Epithelial cell of esophagus (primary cell): ENCODE measurements at regions not wholly inside any gene's neighbourhood (a gene's known extent, or its start where the extent isn't known, plus 50 kb on each side); places are given as distances from the start of the nearest gene placed in this dataset.
A peak's percentile ranks its signal among the peaks of the same experiment; 100 is the strongest.

Experiments used
- DNase-seq: peaks from one replicate; pipeline ENCODE4 v3.0.0; 2010; ENCODE audit warnings: low read depth
- H3K4me3 ChIP-seq: 2 replicates; pipeline ENCODE4 v1.5.1; 2011; ENCODE audit warnings: mild to moderate bottlenecking, low read length, control low read depth
- CTCF ChIP-seq: IDR thresholded peaks from 2 replicates; pipeline ENCODE4 v1.5.1; 2011; ENCODE audit warnings: low read depth, mild to moderate bottlenecking, low read length, control low read depth, inconsistent platforms; ENCODE audit not compliant: insufficient read depth; ENCODE audit errors: missing control alignments

GRCh38 chr3:3689601-3690375 is 109.4 kb upstream of the LRRN1 start:
- H3K4me3 ChIP-seq = no peak overlapping the region
- DNase-seq = no peak
- no peak for TF ChIP-seq CTCF

- H3K4me3 ChIP-seq = no peak overlapping the region
- DNase-seq = no peak
- no peak for TF ChIP-seq CTCF
These were observed 112.2 kb upstream of the LRRN1 start for GRCh38 chr3:3686907-3687648.

GRCh38 chr3:3685721-3686120 is 113.5 kb upstream of the LRRN1 start:
- TF ChIP-seq CTCF = no peak
- H3K4me3 ChIP-seq = no peak overlapping the region
- DNase-seq = no peak

GRCh38 chr3:3683261-3683660 is 116.0 kb upstream of the LRRN1 start:
- peak; percentile 60 for DNase-seq
- no peak for TF ChIP-seq CTCF

GRCh38 chr3:3675801-3676200 is 123.4 kb upstream of the LRRN1 start:
- no peak for TF ChIP-seq CTCF
- no peak overlapping the region for H3K4me3 ChIP-seq
- DNase-seq = no peak

More at GRCh38 chr3:3683261-3683660, 116.0 kb upstream of the LRRN1 start:
- no peak overlapping the region for H3K4me3 ChIP-seq

- H3K4me3 ChIP-seq = no peak overlapping the region
- TF ChIP-seq CTCF = no peak
- DNase-seq = no peak
These were observed 124.0 kb upstream of the LRRN1 start for GRCh38 chr3:3675186-3675585.

- no peak overlapping the region for H3K4me3 ChIP-seq
- TF ChIP-seq CTCF = no peak
These were observed 132.6 kb upstream of the LRRN1 start for GRCh38 chr3:3666664-3667063.

More at GRCh38 chr3:3666664-3667063, 132.6 kb upstream of the LRRN1 start:
- DNase-seq = no peak
